ENCODE measurements at regions not wholly inside any gene's neighbourhood (a gene's known extent, or its start where the extent isn't known, plus 50 kb on each side); places are given as distances from the start of the nearest gene placed in this dataset.
"Not testable (repeated sequence)": the region's sequence is repeated elsewhere in the genome, so short reads cannot be mapped to it uniquely, and the experiment has no call there.

DNA sequence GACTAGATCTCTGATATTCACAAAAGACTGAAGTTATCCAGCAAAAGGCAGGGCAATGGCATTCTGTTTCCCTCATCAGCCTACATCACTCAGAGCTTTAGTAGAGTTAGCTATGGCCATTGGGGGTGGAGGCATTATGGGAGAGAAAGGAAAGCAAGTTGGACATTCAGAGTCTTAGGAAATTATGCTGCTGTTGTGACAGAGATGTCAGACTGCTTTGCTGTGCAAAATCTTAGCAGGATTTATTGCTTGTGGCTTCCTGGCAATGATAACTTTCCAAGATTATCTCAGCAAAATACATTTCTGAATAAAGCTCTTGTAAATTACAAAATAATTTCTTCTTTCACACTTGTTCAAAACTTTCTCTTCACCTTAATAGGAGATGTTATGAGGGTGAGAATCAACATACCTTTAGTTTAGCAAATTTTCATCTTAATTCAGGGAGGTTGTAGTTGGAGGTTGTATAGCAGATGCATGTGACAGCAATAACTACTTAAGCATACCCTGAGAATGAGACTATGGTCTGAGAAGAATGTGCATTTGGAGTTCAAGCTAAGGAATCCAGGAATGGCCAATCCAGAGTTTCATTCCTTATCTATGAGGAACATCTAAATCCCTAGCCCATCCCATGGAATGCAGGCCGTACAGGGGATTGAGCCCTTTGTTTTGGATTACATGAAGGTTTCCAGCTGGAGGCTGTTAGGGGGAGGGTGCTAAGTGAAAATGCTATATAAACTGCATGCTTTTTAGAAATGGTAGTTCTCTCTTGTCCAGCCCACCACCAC, 179.8 kb downstream of the HAO1 start:
- Mint-ChIP-seq H3K4me3 (no peak overlapping the region), H3K4me1 (ENCODE audit: low read depth) (no peaks in the 10 kb centered on the region), H3K9me3 (no peaks in the 10 kb centered on the region), H3K36me3 (ENCODE audit: low read depth) (no peaks in the 10 kb centered on the region), H3K27ac (no peak overlapping the region), H3K27me3 (no peaks in the 10 kb centered on the region)
- intact Hi-C loops (cut with micrococcal nuclease) = no loop called here

DNA sequence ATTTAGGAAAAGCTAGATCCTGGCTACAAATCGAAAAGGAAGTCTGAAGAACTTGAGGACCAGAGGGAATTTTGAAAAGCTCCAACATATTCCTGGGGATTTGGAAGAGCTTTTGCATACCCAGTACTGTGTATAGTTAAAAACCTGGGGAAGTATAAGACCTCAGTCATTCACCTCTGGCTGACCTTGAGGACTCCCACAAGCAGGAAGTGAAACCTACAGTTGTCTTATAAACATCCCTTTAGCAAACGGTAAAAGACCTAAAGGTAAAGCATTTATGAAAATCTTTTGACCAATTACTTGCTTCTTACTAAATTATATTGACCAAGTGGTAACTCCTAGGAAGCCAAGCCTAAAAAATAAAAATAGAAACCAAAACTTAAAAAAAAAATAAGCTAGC, 175.0 kb downstream of the HAO1 start:
- H3K9me3 Mint-ChIP-seq = no peaks in the 10 kb centered on the region
- no peak overlapping the region for H3K4me3 Mint-ChIP-seq
- no peaks in the 10 kb centered on the region for H3K4me1 Mint-ChIP-seq (ENCODE audit: low read depth)
- no peaks in the 10 kb centered on the region for H3K27me3 Mint-ChIP-seq
- intact Hi-C loops (cut with micrococcal nuclease) = no loop called here
- no peaks in the 10 kb centered on the region for H3K36me3 Mint-ChIP-seq (ENCODE audit: low read depth)
- no peak overlapping the region for H3K27ac Mint-ChIP-seq

DNA sequence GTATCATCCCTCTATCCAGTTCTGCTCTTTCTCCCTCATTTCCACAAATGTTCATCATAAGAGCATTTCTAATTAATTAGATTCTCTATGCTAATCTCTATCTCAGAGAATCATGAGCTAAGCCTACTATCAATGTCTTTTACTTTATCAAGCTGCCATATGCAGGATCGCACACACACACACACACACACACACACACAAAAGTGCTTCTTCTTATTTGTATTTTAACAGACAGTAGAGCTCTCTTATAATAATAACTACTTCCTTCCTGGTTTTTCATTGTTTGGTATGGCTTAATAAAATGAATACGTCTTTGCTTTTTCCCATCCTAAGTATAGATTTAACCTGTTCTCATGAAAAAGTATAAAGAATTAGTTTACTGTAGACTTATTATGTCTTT, 170.2 kb downstream of the HAO1 start:
- Mint-ChIP-seq H3K4me3 (no peak overlapping the region), H3K27ac (no peak overlapping the region), H3K9me3 (no peaks in the 10 kb centered on the region), H3K27me3 (no peaks in the 10 kb centered on the region), H3K4me1 (ENCODE audit: low read depth) (no peaks in the 10 kb centered on the region), H3K36me3 (ENCODE audit: low read depth) (no peaks in the 10 kb centered on the region)
- intact Hi-C loops (cut with micrococcal nuclease) = no loop called here

DNA sequence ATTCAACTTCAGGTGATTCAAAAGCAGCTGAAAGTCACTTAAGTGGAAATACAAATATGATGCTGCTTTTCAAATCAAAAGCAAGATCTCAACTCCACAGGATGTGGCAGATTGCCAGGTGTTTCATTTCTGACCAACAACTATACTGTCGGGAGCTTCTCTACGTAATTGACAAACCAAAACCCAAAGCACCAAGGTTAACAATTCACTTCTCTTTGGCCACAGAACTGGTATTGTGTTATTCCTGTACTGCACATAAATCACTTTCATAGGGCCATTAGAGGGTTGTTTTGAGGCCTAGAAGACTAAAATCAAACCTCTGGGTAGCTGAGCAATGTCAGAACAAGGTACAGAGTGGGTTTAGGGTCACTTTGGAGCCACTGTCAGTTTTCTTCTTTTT, 169.7 kb downstream of the HAO1 start:
- Mint-ChIP-seq H3K4me1 (ENCODE audit: low read depth) (no peaks in the 10 kb centered on the region), H3K27me3 (no peaks in the 10 kb centered on the region), H3K27ac (no peak overlapping the region), H3K4me3 (no peak overlapping the region), H3K9me3 (peaks cover under 1% of the 10 kb centered on the region), H3K36me3 (ENCODE audit: low read depth) (no peaks in the 10 kb centered on the region)
- intact Hi-C loops (cut with micrococcal nuclease) = no loop called here

DNA sequence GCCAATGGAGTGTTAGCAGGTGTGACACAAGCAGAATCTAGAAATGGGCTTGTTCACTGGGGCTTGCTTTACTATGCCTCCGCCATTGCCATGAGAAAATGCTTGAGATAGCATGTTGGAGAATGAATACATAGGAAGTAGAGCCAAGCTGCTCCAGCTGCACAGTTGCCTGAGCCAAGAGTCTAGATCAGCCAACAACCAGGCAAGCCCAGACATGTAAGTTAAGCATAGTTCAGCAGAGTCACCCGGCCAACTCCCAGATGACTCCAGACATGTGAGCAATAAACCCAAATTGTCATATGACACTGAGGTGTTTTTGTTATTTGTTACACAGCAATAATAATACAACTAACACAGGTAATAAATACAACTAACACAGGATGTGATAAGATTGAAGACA, 167.9 kb downstream of the HAO1 start:
- Mint-ChIP-seq H3K36me3 (ENCODE audit: low read depth) (no peaks in the 10 kb centered on the region), H3K4me3 (no peak overlapping the region), H3K27me3 (no peaks in the 10 kb centered on the region), H3K4me1 (ENCODE audit: low read depth) (no peaks in the 10 kb centered on the region), H3K27ac (no peak overlapping the region), H3K9me3 (peaks cover 16% of the 10 kb centered on the region)
- intact Hi-C loops (cut with micrococcal nuclease) = no loop called here

DNA sequence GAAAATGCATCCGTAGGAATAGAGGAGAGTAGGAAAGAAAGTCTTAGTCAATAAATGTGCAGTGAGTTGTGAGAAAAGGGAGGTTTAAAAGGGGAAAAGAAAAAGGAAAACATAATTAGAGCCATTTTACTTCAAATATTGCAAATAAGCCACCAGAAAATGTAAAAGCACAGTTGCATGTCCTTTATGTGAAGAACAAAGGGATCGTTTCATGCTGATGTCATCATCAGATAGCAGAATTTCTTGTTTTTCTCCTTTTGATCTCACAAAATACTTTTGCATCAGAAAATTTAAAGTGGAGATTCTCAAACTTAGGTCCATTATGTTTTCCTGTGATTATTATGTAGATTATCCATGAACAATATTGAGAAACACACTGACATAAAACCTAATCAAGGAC, 166.7 kb downstream of the HAO1 start:
- intact Hi-C loops (cut with micrococcal nuclease) = no loop called here
- H3K4me3 Mint-ChIP-seq = no peak overlapping the region
- no peaks in the 10 kb centered on the region for H3K36me3 Mint-ChIP-seq (ENCODE audit: low read depth)
- no peak overlapping the region for H3K27ac Mint-ChIP-seq
- H3K9me3 Mint-ChIP-seq = peaks cover 17% of the 10 kb centered on the region
- H3K27me3 Mint-ChIP-seq = no peaks in the 10 kb centered on the region
- no peaks in the 10 kb centered on the region for H3K4me1 Mint-ChIP-seq (ENCODE audit: low read depth)

DNA sequence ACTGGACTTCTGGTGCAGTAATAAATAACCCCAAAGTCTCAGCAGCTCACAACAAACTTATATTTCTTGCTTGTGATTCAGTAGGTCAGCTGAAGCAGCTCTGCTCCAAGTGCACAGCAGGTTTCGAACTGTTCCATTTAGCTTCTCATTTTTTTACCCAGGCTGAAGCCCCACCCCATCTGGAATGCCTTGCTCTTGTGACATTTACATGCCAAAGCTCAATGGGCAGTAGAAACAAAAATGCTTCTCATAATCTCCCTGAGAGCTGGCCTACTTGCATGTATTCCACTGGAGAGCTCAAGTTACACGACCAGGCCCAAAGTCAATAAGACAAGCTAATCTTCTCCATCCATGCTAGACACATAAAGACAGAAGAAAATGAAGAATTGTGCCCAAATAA, 165.2 kb downstream of the HAO1 start:
- H3K27me3 Mint-ChIP-seq = no peaks in the 10 kb centered on the region
- H3K9me3 Mint-ChIP-seq = peaks cover 17% of the 10 kb centered on the region
- H3K4me3 Mint-ChIP-seq = no peak overlapping the region
- intact Hi-C loops (cut with micrococcal nuclease) = no loop called here
- H3K4me1 Mint-ChIP-seq (ENCODE audit: low read depth) = no peaks in the 10 kb centered on the region
- no peaks in the 10 kb centered on the region for H3K36me3 Mint-ChIP-seq (ENCODE audit: low read depth)
- H3K27ac Mint-ChIP-seq = no peak overlapping the region

DNA sequence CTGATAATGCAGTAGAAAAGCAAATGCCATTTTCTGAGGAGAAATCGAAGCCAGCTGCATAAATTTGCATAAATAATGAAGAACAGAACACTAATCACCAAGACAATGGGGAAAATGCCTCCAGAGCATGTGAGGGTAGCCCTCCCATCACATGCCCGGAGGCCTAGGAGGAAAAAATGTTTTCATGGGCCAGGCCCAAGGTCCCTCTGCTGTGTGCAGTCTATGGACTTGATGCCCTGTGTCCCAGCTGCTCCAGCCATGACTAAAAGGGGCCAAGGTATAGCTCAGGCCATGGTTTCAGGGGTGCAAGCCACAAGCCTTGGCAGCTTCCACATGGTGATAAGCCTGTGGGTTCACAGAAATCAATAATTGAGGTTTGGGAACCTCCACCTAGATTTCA, 164.1 kb downstream of the HAO1 start:
- H3K36me3 Mint-ChIP-seq (ENCODE audit: low read depth) = no peaks in the 10 kb centered on the region
- no peaks in the 10 kb centered on the region for H3K4me1 Mint-ChIP-seq (ENCODE audit: low read depth)
- no peak overlapping the region for H3K27ac Mint-ChIP-seq
- intact Hi-C loops (cut with micrococcal nuclease) = no loop called here
- H3K27me3 Mint-ChIP-seq = no peaks in the 10 kb centered on the region
- no peak overlapping the region for H3K4me3 Mint-ChIP-seq
- H3K9me3 Mint-ChIP-seq = peaks cover 17% of the 10 kb centered on the region

DNA sequence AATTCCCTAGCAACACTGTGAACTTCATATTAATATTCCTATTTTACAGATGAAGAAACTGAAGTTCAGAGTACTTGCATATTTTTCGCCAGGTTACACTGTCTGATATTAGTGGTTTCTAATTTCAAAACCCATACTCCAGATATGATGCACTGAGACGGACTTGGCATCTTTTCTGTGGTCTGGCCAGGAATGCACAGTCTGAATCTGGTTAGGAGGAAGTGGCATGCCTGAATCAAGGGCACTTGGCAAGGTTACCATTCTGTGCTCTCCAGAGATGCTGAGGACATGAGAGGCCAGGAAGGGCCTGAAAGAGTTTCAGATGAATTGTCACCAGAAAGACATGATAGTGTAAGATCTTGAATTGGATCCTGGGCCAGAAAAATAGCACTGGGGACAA, 150.1 kb downstream of the HAO1 start:
- H3K27me3 Mint-ChIP-seq = no peaks in the 10 kb centered on the region
- intact Hi-C loops (cut with micrococcal nuclease) = no loop called here
- H3K36me3 Mint-ChIP-seq (ENCODE audit: low read depth) = no peaks in the 10 kb centered on the region
- H3K27ac Mint-ChIP-seq = no peak overlapping the region
- H3K4me1 Mint-ChIP-seq (ENCODE audit: low read depth) = no peaks in the 10 kb centered on the region
- H3K4me3 Mint-ChIP-seq = no peak overlapping the region
- H3K9me3 Mint-ChIP-seq = no peaks in the 10 kb centered on the region

DNA sequence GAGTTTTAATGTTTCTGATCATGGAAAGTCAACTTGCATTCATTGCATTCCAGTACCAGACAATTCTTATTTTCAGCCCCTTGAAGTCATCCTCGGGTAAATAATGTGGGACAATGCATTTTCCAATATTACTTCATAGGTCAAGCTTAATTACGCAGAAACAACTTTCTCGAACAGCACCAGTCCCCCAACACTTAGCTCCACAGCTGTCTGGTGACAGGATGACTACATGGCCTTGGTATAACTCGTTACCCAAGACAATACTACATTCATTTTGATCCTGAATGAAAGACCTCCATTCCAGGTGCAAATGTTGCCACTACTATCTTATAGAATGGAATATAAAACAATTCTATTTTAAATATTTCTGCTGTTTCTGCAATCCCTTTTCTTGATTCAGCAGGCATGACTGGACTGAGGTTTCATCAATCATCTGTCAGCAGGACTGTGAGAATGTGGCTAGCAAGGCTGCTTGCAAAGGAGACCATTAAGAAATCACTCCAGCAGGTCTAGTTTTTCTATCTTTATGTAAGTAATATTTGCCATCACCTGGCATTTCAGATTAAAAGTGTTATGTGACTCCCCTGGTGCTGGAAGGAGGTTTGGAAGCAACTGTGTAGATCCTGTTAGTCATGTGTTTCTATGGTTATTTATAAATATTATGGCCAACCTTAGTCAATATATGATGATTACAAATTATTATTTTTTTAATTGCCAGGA, 147.9 kb downstream of the HAO1 start:
- Mint-ChIP-seq H3K27ac (no peak overlapping the region), H3K27me3 (no peaks in the 10 kb centered on the region), H3K9me3 (no peaks in the 10 kb centered on the region), H3K4me3 (no peak overlapping the region), H3K4me1 (ENCODE audit: low read depth) (no peaks in the 10 kb centered on the region), H3K36me3 (ENCODE audit: low read depth) (no peaks in the 10 kb centered on the region)
- intact Hi-C loops (cut with micrococcal nuclease) = no loop called here

DNA sequence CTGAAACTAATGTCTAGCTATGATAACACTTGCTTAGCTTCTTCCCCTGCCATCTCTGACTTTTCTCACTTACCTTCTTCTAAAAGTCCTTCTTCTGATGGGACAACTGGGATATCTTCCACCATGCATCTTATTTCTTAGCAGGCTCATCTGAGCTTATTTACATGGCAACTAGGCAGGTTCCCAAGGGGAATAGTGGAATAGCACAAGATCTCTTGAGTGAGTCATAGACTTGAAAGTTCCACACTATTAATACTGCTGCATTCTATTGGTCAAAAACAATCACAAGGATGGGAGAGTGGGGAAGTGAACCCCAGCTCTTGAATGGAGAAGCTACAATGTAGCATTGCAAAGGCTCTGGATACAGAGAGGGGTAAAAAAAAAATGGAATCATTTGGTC, 142.1 kb downstream of the HAO1 start:
- Mint-ChIP-seq H3K27me3 (no peaks in the 10 kb centered on the region), H3K9me3 (no peaks in the 10 kb centered on the region), H3K27ac (no peak overlapping the region), H3K4me3 (no peak overlapping the region), H3K36me3 (ENCODE audit: low read depth) (no peaks in the 10 kb centered on the region), H3K4me1 (ENCODE audit: low read depth) (no peaks in the 10 kb centered on the region)
- intact Hi-C loops (cut with micrococcal nuclease) = no loop called here

DNA sequence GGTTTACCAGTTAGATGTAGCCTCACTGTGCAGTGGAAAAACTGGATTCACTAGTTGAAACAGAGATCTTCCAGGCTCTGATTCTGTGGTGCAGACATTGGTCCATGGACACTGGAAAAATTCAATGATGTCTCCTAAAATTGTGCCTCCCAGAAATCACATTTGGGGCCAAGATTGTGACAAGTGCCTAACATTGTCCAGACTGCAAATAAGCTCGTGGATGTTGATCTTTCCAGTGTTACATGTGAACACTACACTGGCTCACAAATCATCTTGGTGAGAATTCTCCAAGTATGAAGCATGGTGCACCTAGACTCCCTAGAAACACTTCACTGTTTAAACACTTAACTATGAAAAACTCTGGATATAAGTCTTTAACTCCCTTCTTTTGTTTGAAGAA, 140.4 kb downstream of the HAO1 start:
- intact Hi-C loops (cut with micrococcal nuclease) = no loop called here

DNA sequence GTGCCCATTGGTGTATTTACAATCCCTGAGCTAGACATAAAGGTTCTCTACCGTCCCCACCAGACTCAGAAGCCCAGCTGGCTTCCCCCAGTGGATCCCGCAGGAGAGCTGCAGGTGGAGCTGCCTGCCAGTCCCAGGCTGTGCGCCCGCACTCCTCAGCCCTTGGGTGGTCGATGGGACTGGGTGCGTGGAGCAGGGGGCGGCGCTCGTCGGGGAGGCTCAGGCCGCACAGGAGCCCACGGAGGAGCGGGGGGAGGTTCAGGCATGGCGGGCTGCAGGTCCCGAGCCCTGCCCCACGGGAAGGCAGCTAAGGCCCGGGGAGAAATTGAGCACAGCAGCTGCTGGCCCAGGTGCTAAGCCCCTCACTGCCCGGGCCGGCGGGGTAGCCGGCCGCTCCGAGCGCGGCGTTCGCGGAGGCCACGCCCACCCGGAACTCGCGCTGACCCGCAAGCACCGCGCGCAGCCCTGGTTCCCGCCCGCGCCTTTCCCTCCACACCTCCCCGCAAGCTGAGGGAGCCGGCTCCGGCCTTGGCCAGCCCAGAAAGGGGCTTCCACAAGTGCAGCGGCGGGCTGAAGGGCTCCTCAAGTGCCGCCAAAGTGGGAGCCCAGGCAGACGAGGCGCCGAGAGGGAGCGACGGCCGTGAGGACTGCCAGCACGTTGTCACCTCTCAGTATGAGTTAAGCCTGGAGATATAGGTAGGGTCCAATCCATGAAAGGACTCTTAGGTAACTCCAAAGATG, 136.7 kb downstream of the HAO1 start:
- H3K27me3 Mint-ChIP-seq; H3K4me1 Mint-ChIP-seq (ENCODE audit: low read depth); H3K4me3 Mint-ChIP-seq; H3K36me3 Mint-ChIP-seq (ENCODE audit: low read depth); H3K27ac Mint-ChIP-seq; intact Hi-C loops (cut with micrococcal nuclease): not testable (repeated sequence)
- peaks cover 19% of the 10 kb centered on the region for H3K9me3 Mint-ChIP-seq

More for the DNA sequence above, 140.4 kb downstream of the HAO1 start:
- Mint-ChIP-seq H3K9me3 (peaks cover 8% of the 10 kb centered on the region), H3K27ac (no peak overlapping the region), H3K27me3 (no peaks in the 10 kb centered on the region), H3K36me3 (ENCODE audit: low read depth) (no peaks in the 10 kb centered on the region), H3K4me1 (ENCODE audit: low read depth) (no peaks in the 10 kb centered on the region), H3K4me3 (no peak overlapping the region)

DNA sequence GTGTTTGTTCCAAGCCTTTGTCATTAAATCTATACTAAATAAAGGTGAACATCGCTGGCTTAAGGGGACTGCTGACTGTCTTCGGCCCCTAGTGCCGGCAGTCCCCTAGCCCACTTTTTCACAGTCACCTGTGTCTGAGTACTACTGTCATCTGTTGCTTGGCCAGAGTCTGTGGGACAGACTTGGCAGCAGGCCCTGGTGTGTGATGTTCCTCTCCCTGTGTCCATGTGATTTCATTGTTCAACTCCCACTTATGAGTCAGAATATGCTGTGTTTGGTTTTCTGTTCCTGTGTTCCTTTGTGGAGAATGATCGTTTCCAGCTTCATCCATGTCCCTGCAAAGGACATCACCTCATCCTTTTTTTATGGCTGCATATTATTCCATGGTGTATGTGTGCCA, 133.4 kb downstream of the HAO1 start:
- Mint-ChIP-seq H3K36me3 (ENCODE audit: low read depth) (no peaks in the 10 kb centered on the region), H3K27me3 (no peaks in the 10 kb centered on the region), H3K4me3 (no peak overlapping the region), H3K4me1 (ENCODE audit: low read depth) (no peaks in the 10 kb centered on the region), H3K27ac (no peak overlapping the region), H3K9me3 (peaks cover 39% of the 10 kb centered on the region)
- intact Hi-C loops (cut with micrococcal nuclease) = no loop called here
